Ovary (tissue), 7 donors: ENCODE measurements at regions not wholly inside any gene's neighbourhood (a gene's known extent, or its start where the extent isn't known, plus 50 kb on each side); places are given as distances from the start of the nearest gene placed in this dataset.

ENCODE experiments used
- DNase-seq, 5 donors: peaks; one replicate each; pipeline ENCODE4 v3.0.0-alpha.2; 2019 to 2020
- H3K27ac ChIP-seq, 2 donors: fragments of 200-600 bp; one replicate each; pipeline versions ENCODE4 v1.5.1 to v1.8.0; 2019 to 2022
- H3K27me3 ChIP-seq: fragments of 200-600 bp; one replicate; pipeline ENCODE4 v1.8.0; 2022
- H3K36me3 ChIP-seq: fragments of 200-600 bp; sonication (generic); one replicate; pipeline ENCODE4 v1.5.1; 2019
- H3K4me1 ChIP-seq: one replicate; pipeline ENCODE4 v1.8.1; 2013; ENCODE audit warnings: mild to moderate bottlenecking, moderate library complexity; ENCODE audit not compliant: insufficient read depth
- H3K4me3 ChIP-seq: fragments of 200-600 bp; sonication (generic); one replicate; pipeline ENCODE4 v1.5.1; 2017
- H3K9me3 ChIP-seq, 2 donors: fragments of 200-600 bp in 1 of 2; sonication (generic) in 1 of 2; one replicate each; pipeline versions ENCODE4 v1.5.1 to v1.8.1; 2013 to 2019; ENCODE audit warnings: mild to moderate bottlenecking in 1 of 2, moderate library complexity in 1 of 2
- CTCF ChIP-seq, 3 donors: fragments of 450-650 bp in 2 of 3; fragments of 200-600 bp in 1 of 3; IDR thresholded peaks; one replicate each; pipeline versions ENCODE4 v1.5.1 to v1.8.0; 2016 to 2022; ENCODE audit warnings: antibody characterized with exemption in 3 of 3, mild to moderate bottlenecking in 1 of 3
- EP300 ChIP-seq: sonication (generic); formaldehyde crosslinking; IDR thresholded peaks from one replicate; pipeline ENCODE4 v1.6.1; 2017; ENCODE audit warnings: antibody characterized with exemption
- POLR2A ChIP-seq: fragments of 450-650 bp; IDR thresholded peaks from one replicate; pipeline ENCODE4 v1.6.1; 2017; ENCODE audit warnings: antibody characterized with exemption, mild to moderate bottlenecking, moderate library complexity
- WGBS, 3 donors: extraction: QIAGEN DNeasy Blood & Tissue Kit in 1 of 3; methylation state at CpG; one replicate each; pipeline versions ENCODE4 v1.1.5 to v1.1.7; 2013 to 2017; 5-methylcytosine and 5-hydroxymethylcytosine counted together
- intact Hi-C, 4 donors: fragments of 100-400 bp; cut with DNase I; formaldehyde crosslinking; loops; one replicate each; pipeline versions ENCODE4 v1.11.0 to v1.15.1; 2022 to 2023
- donor health status: DM: no; HTN: no; CAD: no; lungs with moderate emphysema.
- donor health status: DM: no; HTN: no; CAD: no.
- donor health status: Bipolar disorder and iron deficiency.
- donor health status: DM: no; HTN: no; CAD: no.
- donor health status: DM: yes; HTN: yes; CAD: no.

- Histone ChIP-seq H3K36me3 (no peaks in the 10 kb centered on the region), H3K27me3 (no peaks in the 10 kb centered on the region), H3K9me3 (no peaks in the 10 kb centered on the region), H3K4me3 (no peak overlapping the region), H3K4me1 (no peaks in the 10 kb centered on the region), H3K27ac (no peak overlapping the region)
- no peak for DNase-seq
- TF ChIP-seq POLR2A (no peak), CTCF (IDR thresholded peaks at IDR 0.05) (no peak), EP300 (no peak)
- WGBS, 3 donors: 95 to 98% (median 96%) methylated on average over 10 of the region's 10 CpGs
- intact Hi-C loops: no loop called here
These were observed 343.5 kb upstream of the RGS6 start for GRCh38 chr14:71588576-71589215.

- Histone ChIP-seq H3K9me3 (no peaks in the 10 kb centered on the region), H3K27me3 (no peaks in the 10 kb centered on the region), H3K36me3 (no peaks in the 10 kb centered on the region), H3K4me3 (no peak overlapping the region), H3K27ac (no peak overlapping the region), H3K4me1 (no peaks in the 10 kb centered on the region)
- intact Hi-C loops: no loop called here
- DNase-seq: no peak
- TF ChIP-seq CTCF (IDR thresholded peaks at IDR 0.05) (no peak), EP300 (no peak), POLR2A (no peak)
- 92 to 96% (median 93%) methylated on average over 2 of the region's 2 CpGs for WGBS, 3 donors
These were observed 342.6 kb upstream of the RGS6 start for GRCh38 chr14:71589609-71590008.

GRCh38 chr14:71590131-71590530, 342.1 kb upstream of the RGS6 start:
- WGBS, 3 donors: 93 to 97% (median 95%) methylated on average over 5 of the region's 5 CpGs
- no peak for DNase-seq
- H3K36me3 ChIP-seq: no peaks in the 10 kb centered on the region
- TF ChIP-seq CTCF (IDR thresholded peaks at IDR 0.05) (no peak), POLR2A (no peak), EP300 (no peak)
- no peaks in the 10 kb centered on the region for H3K4me1 ChIP-seq
- H3K27me3 ChIP-seq: no peaks in the 10 kb centered on the region
- intact Hi-C loops: no loop called here
- H3K9me3 ChIP-seq: no peaks in the 10 kb centered on the region
- no peak overlapping the region for H3K4me3 ChIP-seq
- H3K27ac ChIP-seq: no peak overlapping the region

GRCh38 chr14:71591231-71591630, 341.0 kb upstream of the RGS6 start:
- no peak overlapping the region for H3K4me3 ChIP-seq
- intact Hi-C loops: no loop called here

More at GRCh38 chr14:71591231-71591630, 341.0 kb upstream of the RGS6 start:
- DNase-seq: no peak
- no peaks in the 10 kb centered on the region for H3K27me3 ChIP-seq
- no peak overlapping the region for H3K27ac ChIP-seq
- H3K36me3 ChIP-seq: no peaks in the 10 kb centered on the region
- no peaks in the 10 kb centered on the region for H3K4me1 ChIP-seq
- no peaks in the 10 kb centered on the region for H3K9me3 ChIP-seq
- TF ChIP-seq CTCF (IDR thresholded peaks at IDR 0.05) (no peak), POLR2A (no peak), EP300 (no peak)
